Calu3 (cell line): ENCODE measurements at regions not wholly inside any gene's neighbourhood (a gene's known extent, or its start where the extent isn't known, plus 50 kb on each side); places are given as distances from the start of the nearest gene placed in this dataset.

Source experiments
- BruUV-seq: library from RNA; stranded (reverse); fragments of 400-500 nt; replicated peaks from 2 replicates; lab custom pipeline; 2021; lab: Mats Ljungman, UMichigan
- CTCF ChIA-PET: fragments of 300-600 bp; sonication (Branson Sonifier 250); formaldehyde crosslinking; loops from one replicate; lab custom pipeline; 2022; ENCODE audit warnings: antibody characterized with exemption; lab: Charles Lee
- DNase-seq: peaks from one replicate; pipeline ENCODE4 v3.0.0; 2022
- H3K27ac Mint-ChIP-seq: one replicate; pipeline ENCODE4 v1.8.0; 2022; ENCODE audit warnings: mixed read lengths; ENCODE audit not compliant: unreplicated experiment
- H3K27me3 Mint-ChIP-seq: one replicate; pipeline ENCODE4 v1.8.0; 2022; ENCODE audit warnings: mixed read lengths; ENCODE audit not compliant: unreplicated experiment
- H3K36me3 Mint-ChIP-seq: one replicate; pipeline ENCODE4 v1.8.0; 2022; ENCODE audit warnings: mild to moderate bottlenecking, moderate library complexity, mixed read lengths; ENCODE audit not compliant: insufficient read depth, unreplicated experiment
- H3K4me1 Mint-ChIP-seq: one replicate; pipeline ENCODE4 v1.8.0; 2022; ENCODE audit warnings: mild to moderate bottlenecking, low read depth, mixed read lengths; ENCODE audit not compliant: unreplicated experiment
- H3K4me3 Mint-ChIP-seq: one replicate; pipeline ENCODE4 v1.8.0; 2022; ENCODE audit warnings: mild to moderate bottlenecking, low read depth, moderate library complexity, mixed read lengths; ENCODE audit not compliant: unreplicated experiment
- H3K9me3 Mint-ChIP-seq: one replicate; pipeline ENCODE4 v1.8.0; 2022; ENCODE audit warnings: low read depth, mixed read lengths; ENCODE audit not compliant: unreplicated experiment
- intact Hi-C: fragments of 100-400 bp; cut with micrococcal nuclease; formaldehyde crosslinking; loops from one replicate; pipeline ENCODE4 v1.10.0; 2022; ENCODE audit not compliant: unreplicated experiment
- TF ChIP-seq, protein P1 (sequence below): fragments of 200-600 bp; IDR thresholded peaks from one replicate; pipeline ENCODE4 v1.8.0; 2022; ENCODE audit warnings: antibody characterized with exemption; ENCODE audit not compliant: unreplicated experiment

DNA sequence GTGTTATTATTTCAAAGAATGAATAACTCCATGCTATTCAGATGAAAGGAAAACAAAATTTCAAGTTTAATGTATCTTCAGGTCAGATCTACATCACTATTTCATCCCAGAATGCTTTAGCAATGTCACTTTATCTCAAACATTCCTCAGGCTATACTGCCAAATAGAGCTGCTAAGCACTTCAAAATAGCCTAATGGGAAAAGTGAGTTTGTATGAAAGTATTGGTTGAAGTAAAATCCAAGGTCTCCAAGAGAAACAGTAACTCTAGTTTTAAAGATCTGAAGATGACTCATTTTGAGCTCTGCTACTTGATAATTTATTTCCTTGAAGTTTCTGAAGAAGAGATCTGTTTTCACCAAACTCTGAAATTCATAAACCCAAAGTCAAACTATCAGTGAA, 466.2 kb upstream of the FOXG1 start:
- no peaks in the 10 kb centered on the region for H3K36me3 Mint-ChIP-seq
- no peaks in the 10 kb centered on the region for H3K27me3 Mint-ChIP-seq
- DNase-seq = no peak
- TF ChIP-seq, protein P1, sequence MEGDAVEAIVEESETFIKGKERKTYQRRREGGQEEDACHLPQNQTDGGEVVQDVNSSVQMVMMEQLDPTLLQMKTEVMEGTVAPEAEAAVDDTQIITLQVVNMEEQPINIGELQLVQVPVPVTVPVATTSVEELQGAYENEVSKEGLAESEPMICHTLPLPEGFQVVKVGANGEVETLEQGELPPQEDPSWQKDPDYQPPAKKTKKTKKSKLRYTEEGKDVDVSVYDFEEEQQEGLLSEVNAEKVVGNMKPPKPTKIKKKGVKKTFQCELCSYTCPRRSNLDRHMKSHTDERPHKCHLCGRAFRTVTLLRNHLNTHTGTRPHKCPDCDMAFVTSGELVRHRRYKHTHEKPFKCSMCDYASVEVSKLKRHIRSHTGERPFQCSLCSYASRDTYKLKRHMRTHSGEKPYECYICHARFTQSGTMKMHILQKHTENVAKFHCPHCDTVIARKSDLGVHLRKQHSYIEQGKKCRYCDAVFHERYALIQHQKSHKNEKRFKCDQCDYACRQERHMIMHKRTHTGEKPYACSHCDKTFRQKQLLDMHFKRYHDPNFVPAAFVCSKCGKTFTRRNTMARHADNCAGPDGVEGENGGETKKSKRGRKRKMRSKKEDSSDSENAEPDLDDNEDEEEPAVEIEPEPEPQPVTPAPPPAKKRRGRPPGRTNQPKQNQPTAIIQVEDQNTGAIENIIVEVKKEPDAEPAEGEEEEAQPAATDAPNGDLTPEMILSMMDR = no peak
- H3K4me1 Mint-ChIP-seq = peaks cover 12% of the 10 kb centered on the region
- peaks cover 4% of the 10 kb centered on the region for H3K9me3 Mint-ChIP-seq
- no TSS peak for BruUV-seq
- CTCF ChIA-PET = no interaction called here
- intact Hi-C loops = no loop called here
- H3K27ac Mint-ChIP-seq = no peak overlapping the region
- H3K4me3 Mint-ChIP-seq = no peak overlapping the region

DNA sequence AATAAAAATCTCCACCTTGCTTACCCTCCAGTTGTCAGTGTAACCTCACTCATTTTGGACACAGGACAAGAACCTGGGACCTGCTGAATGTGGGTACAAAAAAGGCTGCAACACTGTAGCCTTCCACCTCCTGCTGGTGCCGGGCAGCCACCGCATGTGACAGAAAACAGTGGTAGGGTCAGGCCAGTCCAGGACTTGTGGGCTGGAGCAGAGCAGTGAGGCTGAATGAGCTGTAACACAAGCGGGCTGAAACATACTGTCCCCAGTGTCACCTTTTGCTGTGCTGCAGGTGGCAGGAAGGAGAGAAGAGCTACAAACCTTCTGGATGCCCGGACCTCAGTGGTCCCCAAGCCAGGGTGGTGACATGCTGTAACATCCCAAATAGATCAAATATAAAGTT, 465.4 kb upstream of the FOXG1 start:
- no peaks in the 10 kb centered on the region for H3K27me3 Mint-ChIP-seq
- TF ChIP-seq, protein P1 = no peak
- H3K36me3 Mint-ChIP-seq = no peaks in the 10 kb centered on the region
- no peak for DNase-seq
- CTCF ChIA-PET = no interaction called here
- H3K4me3 Mint-ChIP-seq = no peak overlapping the region
- BruUV-seq = no TSS peak
- H3K27ac Mint-ChIP-seq = no peak overlapping the region
- peaks cover 12% of the 10 kb centered on the region for H3K4me1 Mint-ChIP-seq
- intact Hi-C loops = no loop called here
- H3K9me3 Mint-ChIP-seq = peaks cover 4% of the 10 kb centered on the region

DNA sequence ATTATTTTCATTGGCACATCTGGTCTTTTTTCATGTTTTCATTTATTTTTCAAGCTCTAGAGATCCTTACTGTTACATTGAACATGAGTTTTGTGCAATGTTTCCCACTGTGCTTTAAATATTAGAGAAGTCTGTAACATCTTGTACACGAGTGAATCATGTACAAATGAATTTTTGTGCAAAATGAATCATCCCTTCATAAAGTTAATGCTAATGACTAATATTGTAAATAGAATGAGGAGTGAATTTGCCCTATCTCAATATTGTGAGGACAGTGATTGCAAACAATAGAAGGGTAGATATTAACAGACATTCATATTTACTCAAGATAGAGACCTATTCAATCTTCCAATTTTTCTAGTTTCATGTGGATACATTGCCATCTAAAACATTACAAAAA, 463.3 kb upstream of the FOXG1 start:
- BruUV-seq = no TSS peak
- CTCF ChIA-PET = no interaction called here
- Mint-ChIP-seq H3K4me1 (peaks cover 23% of the 10 kb centered on the region), H3K4me3 (no peak overlapping the region), H3K27me3 (no peaks in the 10 kb centered on the region), H3K36me3 (no peaks in the 10 kb centered on the region), H3K9me3 (peaks cover 2% of the 10 kb centered on the region), H3K27ac (no peak overlapping the region)
- intact Hi-C loops = no loop called here
- TF ChIP-seq, protein P1 = no peak
- DNase-seq = no peak

DNA sequence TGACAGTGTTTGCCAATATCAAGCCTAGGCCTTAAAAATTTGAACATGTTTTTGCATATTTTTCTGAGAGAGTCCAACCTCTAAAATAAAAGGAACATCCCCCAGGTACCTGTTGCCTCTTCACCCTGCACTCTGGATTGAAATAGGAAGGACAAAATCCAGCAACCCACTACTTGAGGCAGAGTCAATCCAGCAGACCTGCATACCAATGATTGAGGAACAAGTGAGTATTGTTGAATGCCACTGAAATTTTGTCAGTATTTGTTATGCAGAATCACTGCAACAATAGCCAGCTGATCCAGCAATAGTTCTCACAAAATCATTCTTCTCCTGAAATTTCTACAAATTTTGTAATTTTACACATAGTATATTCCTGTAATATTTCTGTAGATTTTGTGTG, 460.6 kb upstream of the FOXG1 start:
- CTCF ChIA-PET = interaction anchor here (0.7 kb wide), 1 partner anchor 709 kb away, joined by 3 read pairs; no protein-coding TSS in a partner anchor
- H3K4me3 Mint-ChIP-seq = no peak overlapping the region
- DNase-seq = no peak
- intact Hi-C loops = no loop called here
- no peaks in the 10 kb centered on the region for H3K27me3 Mint-ChIP-seq
- H3K4me1 Mint-ChIP-seq = peaks cover 34% of the 10 kb centered on the region
- no peaks in the 10 kb centered on the region for H3K36me3 Mint-ChIP-seq
- TF ChIP-seq, protein P1 = no peak
- no peaks in the 10 kb centered on the region for H3K9me3 Mint-ChIP-seq
- no TSS peak for BruUV-seq
- no peak overlapping the region for H3K27ac Mint-ChIP-seq
